T-helper 1 cell treated with Interleukin-12 subunit alpha and Interleukin-12 subunit beta and Interleukin-4 antibody, amounts not matched to agents 30 μg/mL and 1 μg/mL, for 36 hours (primary cell): ENCODE measurements at regions not wholly inside any gene's neighbourhood (a gene's known extent, or its start where the extent isn't known, plus 50 kb on each side); places are given as distances from the start of the nearest gene placed in this dataset.

Experiments used
- H3K27ac Mint-ChIP-seq: one replicate; pipeline ENCODE4 v1.8.0; 2021; ENCODE audit warnings: mild to moderate bottlenecking, mixed read lengths
- H3K27me3 Mint-ChIP-seq: one replicate; pipeline ENCODE4 v1.8.0; 2021; ENCODE audit warnings: low read depth, mixed read lengths
- H3K36me3 Mint-ChIP-seq: one replicate; pipeline ENCODE4 v1.8.0; 2021; ENCODE audit warnings: low read depth, mixed read lengths
- H3K4me1 Mint-ChIP-seq: one replicate; pipeline ENCODE4 v1.8.0; 2021; ENCODE audit warnings: low read depth, mixed read lengths
- H3K4me3 Mint-ChIP-seq: one replicate; pipeline ENCODE4 v1.8.0; 2021; ENCODE audit warnings: mild to moderate bottlenecking, moderate library complexity, mixed read lengths
- H3K9me3 Mint-ChIP-seq: one replicate; pipeline ENCODE4 v1.8.0; 2021; ENCODE audit warnings: mixed read lengths

DNA sequence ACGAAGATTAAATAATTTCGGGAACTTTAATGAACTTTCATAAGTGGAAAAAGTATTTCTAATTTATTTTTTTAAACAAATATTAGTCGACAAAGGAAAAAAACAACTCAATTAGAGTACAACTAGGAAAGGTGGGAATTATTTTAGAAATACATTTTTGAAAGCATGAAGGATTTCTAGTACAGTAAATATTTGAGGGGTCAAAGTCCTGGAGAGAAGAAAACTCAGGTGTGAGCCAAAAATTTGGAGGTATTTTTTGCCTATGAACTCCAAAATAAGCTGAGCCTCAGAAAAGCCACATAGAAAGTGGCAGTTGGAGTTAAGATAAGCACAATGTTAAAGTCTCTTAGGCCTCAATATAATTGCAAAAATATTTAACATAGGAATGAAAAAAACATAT, 2017.3 kb downstream of the C4orf33 start:
- H3K27me3 Mint-ChIP-seq: no peaks in the 10 kb centered on the region
- H3K27ac Mint-ChIP-seq: no peak overlapping the region
- H3K36me3 Mint-ChIP-seq: no peaks in the 10 kb centered on the region
- H3K4me1 Mint-ChIP-seq: no peaks in the 10 kb centered on the region
- no peaks in the 10 kb centered on the region for H3K9me3 Mint-ChIP-seq
- no peak overlapping the region for H3K4me3 Mint-ChIP-seq

DNA sequence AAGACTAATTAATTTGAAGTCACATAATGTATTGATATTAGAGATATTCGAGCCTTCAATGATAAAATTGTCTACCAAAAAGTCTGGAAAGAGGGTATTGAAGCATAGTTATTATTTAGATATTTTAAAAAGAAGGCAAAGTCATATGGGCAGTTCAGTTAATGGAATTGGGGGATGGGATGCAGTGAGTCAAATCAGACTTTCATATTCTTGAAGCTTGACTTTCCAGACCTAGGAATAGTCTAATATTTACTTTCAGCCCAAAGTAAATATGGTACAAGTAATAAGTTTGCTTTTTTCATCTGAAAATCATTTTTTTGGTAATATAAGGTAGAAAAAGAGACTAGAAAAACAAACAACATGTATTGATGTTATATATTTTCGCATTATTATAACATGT, 2017.8 kb downstream of the C4orf33 start:
- no peaks in the 10 kb centered on the region for H3K27me3 Mint-ChIP-seq
- no peaks in the 10 kb centered on the region for H3K36me3 Mint-ChIP-seq
- H3K27ac Mint-ChIP-seq: no peak overlapping the region
- no peaks in the 10 kb centered on the region for H3K4me1 Mint-ChIP-seq
- H3K4me3 Mint-ChIP-seq: no peak overlapping the region
- H3K9me3 Mint-ChIP-seq: no peaks in the 10 kb centered on the region

DNA sequence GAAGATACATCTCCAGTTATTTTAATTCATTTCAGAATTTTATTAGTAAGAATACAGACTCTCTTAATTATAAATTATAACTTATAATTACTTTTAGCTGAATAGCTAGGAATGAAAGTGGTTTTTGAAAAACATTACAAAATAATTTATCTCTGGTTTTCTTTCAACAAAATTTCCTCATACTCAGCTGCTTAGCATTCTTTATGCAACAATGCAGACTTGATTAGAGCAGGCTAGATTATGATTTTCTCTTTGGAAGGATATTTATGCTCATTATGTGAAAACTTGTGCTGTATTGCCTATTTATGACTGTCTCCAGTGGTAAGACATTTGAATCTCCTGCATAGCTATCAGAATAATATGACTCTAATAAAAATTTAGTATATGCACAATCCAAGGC, 2023.7 kb downstream of the C4orf33 start:
- H3K36me3 Mint-ChIP-seq: no peaks in the 10 kb centered on the region
- H3K27ac Mint-ChIP-seq: no peak overlapping the region
- H3K4me3 Mint-ChIP-seq: no peak overlapping the region
- no peaks in the 10 kb centered on the region for H3K9me3 Mint-ChIP-seq
- H3K27me3 Mint-ChIP-seq: no peaks in the 10 kb centered on the region
- no peaks in the 10 kb centered on the region for H3K4me1 Mint-ChIP-seq

DNA sequence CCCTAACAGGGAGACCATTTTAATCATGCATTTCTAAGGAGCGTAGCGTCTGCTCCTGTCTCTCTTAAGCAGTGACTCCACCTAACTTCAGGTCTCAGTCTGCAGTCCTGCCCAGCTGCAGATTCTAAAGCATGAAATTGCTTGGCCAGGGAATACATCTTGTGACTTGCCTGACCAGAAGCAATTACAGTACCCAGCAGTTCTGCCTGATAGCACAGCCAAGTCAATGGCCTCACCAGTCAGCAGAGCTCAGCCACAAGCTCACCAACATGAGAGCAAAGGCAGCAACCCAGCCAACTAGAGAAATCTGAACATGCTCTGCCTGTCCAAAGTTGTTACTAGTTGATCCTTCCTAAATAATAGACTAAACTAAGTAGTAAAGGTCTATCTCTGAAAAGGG, 2011.9 kb upstream of the PCDH10 start:
- Mint-ChIP-seq H3K4me3 (no peak overlapping the region), H3K27ac (no peak overlapping the region), H3K4me1 (no peaks in the 10 kb centered on the region), H3K9me3 (peaks cover 10% of the 10 kb centered on the region), H3K36me3 (no peaks in the 10 kb centered on the region), H3K27me3 (no peaks in the 10 kb centered on the region)

DNA sequence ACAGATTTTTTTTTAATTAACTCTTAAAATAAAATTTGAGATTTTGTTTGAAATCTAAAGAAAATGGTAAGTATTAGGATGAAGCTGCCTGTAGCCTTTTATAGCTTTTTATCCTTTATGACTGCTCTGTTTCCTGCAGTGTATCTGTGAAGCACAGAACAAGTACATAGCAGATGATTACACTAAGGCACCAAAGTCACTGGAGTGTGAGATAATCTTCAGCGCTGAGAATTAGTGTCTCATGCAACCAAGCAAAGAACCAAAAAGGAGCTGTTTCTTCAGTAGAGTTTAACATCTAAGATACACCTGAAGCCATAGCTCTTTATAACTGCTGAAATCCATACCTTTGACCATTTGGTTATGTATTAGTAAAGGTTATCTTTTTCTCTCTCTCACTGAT, 1989.8 kb upstream of the PCDH10 start:
- Mint-ChIP-seq H3K27me3 (no peaks in the 10 kb centered on the region), H3K36me3 (no peaks in the 10 kb centered on the region), H3K27ac (no peak overlapping the region), H3K4me1 (no peaks in the 10 kb centered on the region), H3K4me3 (no peak overlapping the region), H3K9me3 (no peaks in the 10 kb centered on the region)

DNA sequence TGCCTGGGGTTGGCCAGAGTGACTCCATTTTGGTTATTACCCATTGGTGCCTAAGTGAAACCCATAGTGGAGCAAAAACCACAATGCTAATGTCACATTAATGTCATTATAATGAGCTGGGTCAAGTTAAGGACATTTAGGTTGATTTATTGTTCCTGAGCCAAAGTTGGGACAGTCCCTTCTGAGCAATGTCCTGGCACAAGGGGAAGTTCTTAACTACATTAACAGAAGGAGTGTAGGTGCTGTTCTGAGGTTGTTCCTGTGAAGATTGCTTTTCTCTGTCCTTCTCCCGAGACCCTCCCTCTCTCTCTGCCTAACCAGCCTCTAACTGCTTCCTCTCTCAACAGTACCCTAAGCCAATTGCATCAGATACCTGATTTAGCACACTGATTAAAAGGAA, 1956.8 kb upstream of the PCDH10 start:
- Mint-ChIP-seq H3K4me1 (no peaks in the 10 kb centered on the region), H3K4me3 (no peak overlapping the region), H3K27ac (no peak overlapping the region), H3K27me3 (no peaks in the 10 kb centered on the region), H3K36me3 (no peaks in the 10 kb centered on the region), H3K9me3 (peaks cover 3% of the 10 kb centered on the region)

DNA sequence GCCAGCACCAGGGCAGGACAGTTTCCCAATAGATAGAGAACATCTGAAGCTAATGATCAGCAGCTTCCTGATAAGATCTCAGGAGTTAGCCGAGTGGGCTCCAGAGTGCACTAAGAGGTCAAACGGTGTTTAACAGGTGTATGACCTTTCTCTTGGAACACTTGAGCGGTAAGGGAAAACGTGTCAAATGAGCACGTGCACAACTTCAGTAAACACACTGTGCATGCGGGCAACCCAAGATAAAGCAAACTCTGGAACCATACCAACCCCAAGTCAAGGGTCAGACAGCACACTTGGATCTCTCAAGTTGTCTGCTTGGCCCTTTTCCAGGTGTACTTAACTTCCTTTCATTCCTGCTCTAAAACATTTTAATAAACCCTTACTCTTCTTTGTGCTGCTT, 1941.5 kb upstream of the PCDH10 start:
- H3K27me3 Mint-ChIP-seq: no peaks in the 10 kb centered on the region
- H3K36me3 Mint-ChIP-seq: no peaks in the 10 kb centered on the region
- no peaks in the 10 kb centered on the region for H3K9me3 Mint-ChIP-seq
- no peak overlapping the region for H3K4me3 Mint-ChIP-seq
- no peak overlapping the region for H3K27ac Mint-ChIP-seq
- no peaks in the 10 kb centered on the region for H3K4me1 Mint-ChIP-seq

DNA sequence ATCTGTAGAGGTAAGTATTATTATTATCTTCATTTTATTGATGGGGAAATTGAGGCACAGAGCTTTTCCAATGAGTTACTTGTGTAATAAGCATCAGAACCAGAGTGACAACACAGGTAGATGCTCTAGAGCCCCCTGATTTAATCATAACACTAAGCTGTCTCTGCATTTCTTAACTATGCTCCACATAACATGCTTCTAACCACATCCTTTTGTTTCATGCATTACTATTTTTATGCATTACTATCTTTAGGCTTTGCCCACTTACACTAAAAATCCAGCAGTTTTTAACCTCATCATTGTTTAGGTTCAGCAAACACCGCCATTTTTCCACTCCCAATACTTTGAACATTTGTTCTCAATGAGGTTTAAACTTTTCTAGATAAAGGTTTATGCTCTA, 1900.8 kb upstream of the PCDH10 start:
- Mint-ChIP-seq H3K27me3 (no peaks in the 10 kb centered on the region), H3K27ac (no peak overlapping the region), H3K36me3 (no peaks in the 10 kb centered on the region), H3K9me3 (peaks cover 4% of the 10 kb centered on the region), H3K4me3 (no peak overlapping the region), H3K4me1 (no peaks in the 10 kb centered on the region)

DNA sequence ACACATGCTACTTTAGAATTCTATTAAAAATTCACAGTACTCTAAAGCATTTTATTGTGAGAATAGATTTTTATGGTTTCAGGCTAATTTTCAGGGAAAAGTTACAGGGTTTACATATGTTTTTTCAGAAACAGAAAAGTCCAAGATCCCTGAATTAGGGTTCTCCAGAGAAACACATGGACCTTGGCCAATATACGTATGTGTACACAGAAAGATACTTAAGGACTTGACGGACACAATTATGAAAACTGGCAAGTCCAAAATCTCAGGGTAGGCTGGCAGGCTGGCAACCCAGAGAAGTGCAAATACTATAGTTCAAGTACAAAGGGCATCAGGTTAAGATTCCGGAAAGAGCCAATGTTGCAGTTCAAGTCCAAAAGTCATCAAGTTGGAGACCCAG, 1897.8 kb upstream of the PCDH10 start:
- Mint-ChIP-seq H3K36me3 (no peaks in the 10 kb centered on the region), H3K9me3 (peaks cover 4% of the 10 kb centered on the region), H3K27me3 (no peaks in the 10 kb centered on the region), H3K4me1 (no peaks in the 10 kb centered on the region), H3K27ac (no peak overlapping the region), H3K4me3 (no peak overlapping the region)

DNA sequence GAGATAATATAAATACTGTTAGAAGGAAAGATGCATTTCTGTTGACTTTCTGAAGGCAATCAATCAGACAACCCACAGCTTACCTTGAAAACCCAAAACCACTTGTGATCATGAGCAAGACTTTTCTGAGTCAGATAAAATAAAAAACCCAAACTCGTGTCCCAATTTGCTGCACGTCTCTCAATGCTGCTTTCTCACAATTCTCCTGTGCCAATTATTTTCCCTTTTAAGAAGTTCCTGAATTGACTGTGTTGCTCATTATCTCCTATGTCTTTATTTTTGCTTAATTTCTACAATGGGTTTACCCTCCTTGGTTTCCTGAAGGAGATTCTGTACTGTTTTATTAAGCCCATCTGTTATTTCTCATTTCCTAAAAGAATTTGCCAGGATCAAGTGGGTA, 1891.9 kb upstream of the PCDH10 start:
- Mint-ChIP-seq H3K27me3 (no peaks in the 10 kb centered on the region), H3K36me3 (no peaks in the 10 kb centered on the region), H3K4me1 (no peaks in the 10 kb centered on the region), H3K4me3 (no peak overlapping the region), H3K9me3 (peaks cover under 1% of the 10 kb centered on the region), H3K27ac (no peak overlapping the region)

DNA sequence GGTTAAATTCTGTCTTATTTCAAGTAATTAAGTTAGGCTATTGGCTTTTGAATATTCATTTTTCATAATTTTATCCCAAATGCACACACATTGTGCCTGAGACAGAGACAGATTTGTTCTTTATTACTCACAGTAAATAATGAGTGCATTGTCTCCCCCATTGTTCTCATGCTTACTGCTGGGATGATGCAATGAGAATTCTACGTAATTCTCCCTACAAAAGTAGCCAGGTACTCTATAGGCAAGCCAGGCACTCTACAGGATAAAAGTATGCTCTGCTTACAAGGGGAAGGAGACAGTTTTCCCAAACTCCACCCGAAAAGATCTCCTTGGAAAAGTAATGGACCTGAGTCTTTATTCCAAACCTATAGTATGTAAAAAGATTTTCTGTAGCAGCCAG, 1890.7 kb upstream of the PCDH10 start:
- Mint-ChIP-seq H3K9me3 (no peaks in the 10 kb centered on the region), H3K36me3 (no peaks in the 10 kb centered on the region), H3K4me1 (no peaks in the 10 kb centered on the region), H3K4me3 (no peak overlapping the region), H3K27ac (no peak overlapping the region), H3K27me3 (no peaks in the 10 kb centered on the region)

DNA sequence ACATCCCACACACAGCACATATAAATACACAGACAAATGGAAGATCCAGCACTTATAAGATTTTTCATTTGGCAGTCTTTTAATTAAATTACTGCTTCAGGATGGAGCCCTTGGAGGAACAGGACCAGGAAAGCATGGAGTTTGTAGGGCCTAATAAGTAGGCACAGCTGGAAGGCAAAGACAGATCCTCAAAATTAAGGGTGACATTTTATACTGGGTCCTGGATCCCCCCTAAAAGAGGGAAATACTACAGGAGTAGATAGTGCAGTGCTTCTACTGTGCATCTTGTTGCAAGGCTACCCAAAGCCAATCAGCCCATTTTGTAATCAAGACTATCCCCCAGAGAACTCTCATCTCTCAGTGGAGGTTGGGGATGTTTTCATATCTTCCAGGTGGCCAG, 1860.7 kb upstream of the PCDH10 start:
- Mint-ChIP-seq H3K27ac (no peak overlapping the region), H3K4me3 (no peak overlapping the region), H3K9me3 (peaks cover 4% of the 10 kb centered on the region), H3K27me3 (no peaks in the 10 kb centered on the region), H3K36me3 (no peaks in the 10 kb centered on the region), H3K4me1 (no peaks in the 10 kb centered on the region)

DNA sequence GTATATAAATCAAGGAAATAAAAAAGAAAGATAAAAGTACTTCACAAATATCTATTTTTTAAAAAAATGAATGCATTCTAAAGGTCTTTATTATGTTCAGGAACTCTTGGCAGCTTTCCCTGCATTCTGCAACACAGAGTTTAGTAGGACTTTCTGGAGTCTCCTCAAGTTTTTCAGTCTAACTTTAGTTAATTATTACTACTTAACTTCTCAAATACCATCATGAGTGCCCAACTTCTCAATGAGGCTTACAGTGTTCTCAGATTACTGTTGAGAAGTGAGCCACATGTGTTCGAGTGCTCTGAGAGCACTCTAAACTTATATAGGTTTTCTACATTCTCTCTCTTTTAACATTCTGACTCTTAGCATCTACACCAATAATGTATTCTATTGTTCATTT, 1852.9 kb upstream of the PCDH10 start:
- Mint-ChIP-seq H3K4me3 (no peak overlapping the region), H3K27me3 (no peaks in the 10 kb centered on the region), H3K36me3 (no peaks in the 10 kb centered on the region), H3K4me1 (no peaks in the 10 kb centered on the region), H3K9me3 (no peaks in the 10 kb centered on the region), H3K27ac (no peak overlapping the region)

DNA sequence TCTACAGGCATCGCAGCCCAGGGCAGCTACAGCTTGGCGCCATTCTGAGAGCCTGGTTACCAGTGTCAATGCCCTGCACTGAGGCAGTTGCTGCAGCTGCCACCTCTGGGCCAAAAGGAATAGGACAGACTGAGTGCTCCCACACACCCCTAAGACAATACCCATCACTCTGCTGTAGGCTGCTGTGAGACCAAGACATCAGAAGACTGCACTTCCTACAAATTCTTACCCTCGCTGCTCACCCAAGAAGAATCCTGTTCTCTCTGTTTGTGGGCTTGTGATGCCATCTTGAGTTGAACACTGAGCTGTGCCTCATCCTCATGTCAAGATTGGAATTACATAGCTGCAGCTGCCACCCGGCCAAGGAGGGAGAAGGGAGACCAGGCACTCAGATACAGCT, 1847.0 kb upstream of the PCDH10 start:
- no peak overlapping the region for H3K27ac Mint-ChIP-seq
- H3K36me3 Mint-ChIP-seq: no peaks in the 10 kb centered on the region
- no peaks in the 10 kb centered on the region for H3K4me1 Mint-ChIP-seq
- no peak overlapping the region for H3K4me3 Mint-ChIP-seq
- H3K27me3 Mint-ChIP-seq: no peaks in the 10 kb centered on the region
- peaks cover 18% of the 10 kb centered on the region for H3K9me3 Mint-ChIP-seq

DNA sequence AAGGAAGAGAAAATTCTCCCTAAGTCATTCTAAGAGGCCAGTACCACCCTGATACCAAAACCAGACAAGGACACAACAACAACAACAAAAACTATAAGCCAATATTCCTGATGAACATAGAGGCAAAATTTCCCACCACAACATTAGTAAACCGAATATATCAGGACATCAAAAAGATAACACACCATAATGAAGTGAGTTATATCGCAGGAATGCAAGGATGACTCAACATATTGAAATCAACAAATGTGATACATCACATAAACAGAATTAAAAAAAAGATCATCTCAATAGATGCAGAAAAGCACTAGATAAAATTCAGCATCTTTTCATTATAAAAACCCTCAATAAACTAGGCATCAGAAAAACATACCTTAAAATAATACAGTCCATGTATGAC, 1844.4 kb upstream of the PCDH10 start:
- no peak overlapping the region for H3K27ac Mint-ChIP-seq
- H3K4me3 Mint-ChIP-seq: no peak overlapping the region
- no peaks in the 10 kb centered on the region for H3K4me1 Mint-ChIP-seq
- no peaks in the 10 kb centered on the region for H3K27me3 Mint-ChIP-seq
- H3K9me3 Mint-ChIP-seq: peaks cover 18% of the 10 kb centered on the region
- no peaks in the 10 kb centered on the region for H3K36me3 Mint-ChIP-seq

DNA sequence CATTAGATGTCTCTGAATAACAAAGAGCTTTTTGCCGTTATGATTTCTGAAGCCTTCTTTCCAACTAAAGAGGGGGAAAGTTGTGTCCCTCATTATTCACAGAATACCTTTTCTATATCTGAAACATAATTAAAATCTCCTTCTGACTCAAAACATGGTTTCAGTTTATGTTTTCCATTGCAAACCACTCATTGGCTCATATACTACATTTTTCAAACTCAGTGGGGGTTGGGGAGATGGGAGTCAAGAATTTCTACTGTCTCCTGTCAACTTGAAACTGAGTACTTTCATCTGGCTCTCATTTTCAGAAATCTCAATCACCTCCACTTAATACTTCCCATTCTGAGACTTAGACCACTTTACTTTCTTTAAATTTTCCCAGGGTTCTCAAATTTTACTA, 1839.5 kb upstream of the PCDH10 start:
- no peaks in the 10 kb centered on the region for H3K27me3 Mint-ChIP-seq

More for the DNA sequence above, 1839.5 kb upstream of the PCDH10 start:
- Mint-ChIP-seq H3K4me3 (no peak overlapping the region), H3K9me3 (peaks cover 9% of the 10 kb centered on the region), H3K36me3 (no peaks in the 10 kb centered on the region), H3K4me1 (no peaks in the 10 kb centered on the region), H3K27ac (no peak overlapping the region)
